ENCODE measurements at regions not wholly inside any gene's neighbourhood (a gene's known extent, or its start where the extent isn't known, plus 50 kb on each side); places are given as distances from the start of the nearest gene placed in this dataset.

DNA sequence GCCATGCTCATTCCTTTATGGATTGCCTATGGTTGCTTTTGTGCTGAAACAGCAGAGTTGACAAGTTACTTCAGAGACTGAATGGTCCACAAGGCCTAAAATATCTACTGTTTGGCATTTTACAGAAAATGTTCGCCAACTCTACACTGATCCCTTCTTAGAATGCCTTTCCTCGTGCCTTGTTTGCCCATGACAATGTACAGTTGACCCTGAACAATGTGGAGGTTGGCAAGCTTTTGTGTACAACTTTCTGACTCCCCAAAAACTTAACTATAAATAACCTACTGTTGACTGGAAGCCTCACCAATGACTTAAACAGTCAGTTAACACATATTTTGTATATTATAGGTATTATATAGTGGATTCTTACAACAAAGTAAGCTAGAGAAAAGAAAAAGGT lies 361.4 kb downstream of the EPHA4 start:
- TF ChIP-seq, protein P1, sequence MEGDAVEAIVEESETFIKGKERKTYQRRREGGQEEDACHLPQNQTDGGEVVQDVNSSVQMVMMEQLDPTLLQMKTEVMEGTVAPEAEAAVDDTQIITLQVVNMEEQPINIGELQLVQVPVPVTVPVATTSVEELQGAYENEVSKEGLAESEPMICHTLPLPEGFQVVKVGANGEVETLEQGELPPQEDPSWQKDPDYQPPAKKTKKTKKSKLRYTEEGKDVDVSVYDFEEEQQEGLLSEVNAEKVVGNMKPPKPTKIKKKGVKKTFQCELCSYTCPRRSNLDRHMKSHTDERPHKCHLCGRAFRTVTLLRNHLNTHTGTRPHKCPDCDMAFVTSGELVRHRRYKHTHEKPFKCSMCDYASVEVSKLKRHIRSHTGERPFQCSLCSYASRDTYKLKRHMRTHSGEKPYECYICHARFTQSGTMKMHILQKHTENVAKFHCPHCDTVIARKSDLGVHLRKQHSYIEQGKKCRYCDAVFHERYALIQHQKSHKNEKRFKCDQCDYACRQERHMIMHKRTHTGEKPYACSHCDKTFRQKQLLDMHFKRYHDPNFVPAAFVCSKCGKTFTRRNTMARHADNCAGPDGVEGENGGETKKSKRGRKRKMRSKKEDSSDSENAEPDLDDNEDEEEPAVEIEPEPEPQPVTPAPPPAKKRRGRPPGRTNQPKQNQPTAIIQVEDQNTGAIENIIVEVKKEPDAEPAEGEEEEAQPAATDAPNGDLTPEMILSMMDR (IDR thresholded peaks at IDR 0.05 in 4 of 5, conservative IDR thresholded peaks at IDR 0.05 in 1 of 5), result no peak
- no peak for TF ChIP-seq POLR2A (IDR thresholded peaks at IDR 0.05)

All from gastrocnemius medialis (tissue), 4 donors.